ENCODE measurements at regions not wholly inside any gene's neighbourhood (a gene's known extent, or its start where the extent isn't known, plus 50 kb on each side); places are given as distances from the start of the nearest gene placed in this dataset.

DNA sequence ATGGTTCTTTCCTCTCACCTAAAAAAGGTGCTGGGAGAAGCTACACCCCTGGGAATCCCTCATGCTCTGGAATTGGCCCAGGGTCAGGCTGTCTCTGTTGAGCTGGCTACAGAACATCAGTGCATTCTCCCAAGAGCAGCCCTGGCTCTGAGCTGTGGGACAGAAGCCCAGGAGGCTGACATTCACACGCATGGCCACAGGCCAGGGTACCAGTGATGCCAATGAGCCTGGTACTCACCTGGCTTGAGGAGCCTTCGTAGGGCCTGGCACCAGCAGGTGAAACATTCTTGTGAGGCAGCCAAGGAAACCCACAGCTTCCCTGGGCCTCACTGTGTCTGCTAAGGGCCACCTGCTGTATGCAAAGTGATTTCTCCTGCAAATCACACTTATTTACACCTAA is 121.7 kb upstream of the CCL2 start (continued):
- TF ChIP-seq, protein P1, sequence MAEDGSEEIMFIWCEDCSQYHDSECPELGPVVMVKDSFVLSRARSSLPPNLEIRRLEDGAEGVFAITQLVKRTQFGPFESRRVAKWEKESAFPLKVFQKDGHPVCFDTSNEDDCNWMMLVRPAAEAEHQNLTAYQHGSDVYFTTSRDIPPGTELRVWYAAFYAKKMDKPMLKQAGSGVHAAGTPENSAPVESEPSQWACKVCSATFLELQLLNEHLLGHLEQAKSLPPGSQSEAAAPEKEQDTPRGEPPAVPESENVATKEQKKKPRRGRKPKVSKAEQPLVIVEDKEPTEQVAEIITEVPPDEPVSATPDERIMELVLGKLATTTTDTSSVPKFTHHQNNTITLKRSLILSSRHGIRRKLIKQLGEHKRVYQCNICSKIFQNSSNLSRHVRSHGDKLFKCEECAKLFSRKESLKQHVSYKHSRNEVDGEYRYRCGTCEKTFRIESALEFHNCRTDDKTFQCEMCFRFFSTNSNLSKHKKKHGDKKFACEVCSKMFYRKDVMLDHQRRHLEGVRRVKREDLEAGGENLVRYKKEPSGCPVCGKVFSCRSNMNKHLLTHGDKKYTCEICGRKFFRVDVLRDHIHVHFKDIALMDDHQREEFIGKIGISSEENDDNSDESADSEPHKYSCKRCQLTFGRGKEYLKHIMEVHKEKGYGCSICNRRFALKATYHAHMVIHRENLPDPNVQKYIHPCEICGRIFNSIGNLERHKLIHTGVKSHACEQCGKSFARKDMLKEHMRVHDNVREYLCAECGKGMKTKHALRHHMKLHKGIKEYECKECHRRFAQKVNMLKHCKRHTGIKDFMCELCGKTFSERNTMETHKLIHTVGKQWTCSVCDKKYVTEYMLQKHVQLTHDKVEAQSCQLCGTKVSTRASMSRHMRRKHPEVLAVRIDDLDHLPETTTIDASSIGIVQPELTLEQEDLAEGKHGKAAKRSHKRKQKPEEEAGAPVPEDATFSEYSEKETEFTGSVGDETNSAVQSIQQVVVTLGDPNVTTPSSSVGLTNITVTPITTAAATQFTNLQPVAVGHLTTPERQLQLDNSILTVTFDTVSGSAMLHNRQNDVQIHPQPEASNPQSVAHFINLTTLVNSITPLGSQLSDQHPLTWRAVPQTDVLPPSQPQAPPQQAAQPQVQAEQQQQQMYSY (CRISPR knock-in tag; IDR thresholded peaks at IDR 0.05) = no peak
- no peak for TF ChIP-seq ATF7 (IDR thresholded peaks at IDR 0.05; ENCODE audit: low read depth)

GRCh38 chr17:34135841-34136240 is 119.2 kb upstream of the CCL2 start:
- ChIA-PET SMC1A (ENCODE audit: uncharacterized antibody, unreplicated experiment) (no interaction called here), CTCF (no interaction called here), POLR2A (no interaction called here), RAD21 (ENCODE audit: unreplicated experiment) (no interaction called here)
- DNase-seq (ENCODE audit: low read depth, low spot score) = no peak
- Histone ChIP-seq H2AFZ (ENCODE audit: control insufficient read depth, low read depth, low read length) (no peak overlapping the region), H3K79me2 (ENCODE audit: control insufficient read depth, insufficient read depth, low read length) (no peaks in the 10 kb centered on the region), H3K9me3 (replicated peaks; ENCODE audit: control insufficient read depth, insufficient read depth, low read length) (no peaks in the 10 kb centered on the region), H4K20me1 (ENCODE audit: control insufficient read depth, insufficient read depth) (no peaks in the 10 kb centered on the region), H3K27ac (ENCODE audit: control insufficient read depth, insufficient read depth) (no peak overlapping the region), H3K36me3 (ENCODE audit: control insufficient read depth in 2 of 2, insufficient read depth in 2 of 2, low read length in 1 of 2) (no peaks in the 10 kb centered on the region), H3K4me3 (no peak overlapping the region), H3K9ac (ENCODE audit: control insufficient read depth, insufficient read depth, low read length) (no peak overlapping the region), H3K4me1 (ENCODE audit: control insufficient read depth, insufficient read depth, low read length) (no peaks in the 10 kb centered on the region), H3K27me3 (replicated peaks in 1 of 2; ENCODE audit: control insufficient read depth in 2 of 2, insufficient read depth in 2 of 2, low read length in 1 of 2) (no peaks in the 10 kb centered on the region; a peak in 1 of 4 replicates), H3K4me2 (ENCODE audit: control insufficient read depth, insufficient read depth) (no peak overlapping the region)
- no TSS peak for BruUV-seq (replicated peaks)
- no peak for FAIRE-seq
- WGBS (ENCODE audit: insufficient coverage, insufficient replicate concordance, low lambda C conversion rate, missing lambda C conversion rate) = 10% methylated on average over 2 of the region's 2 CpGs
- in situ Hi-C loops (cut with MboI) = no loop called here
- ATAC-seq = no peak
- intact Hi-C loops (cut with micrococcal nuclease; ENCODE audit: unreplicated experiment) = no loop called here
- TF ChIP-seq NR2C1 (IDR thresholded peaks at IDR 0.05) (no peak), SUZ12 (IDR thresholded peaks at IDR 0.05; ENCODE audit: unreplicated experiment) (no peak), JUND (IDR thresholded peaks at IDR 0.05; ENCODE audit: low read depth, low read length) (no peak), POLR2AphosphoS5 (IDR thresholded peaks at IDR 0.05; ENCODE audit: low read length) (no peak), FOXK2 (IDR thresholded peaks at IDR 0.05) (no peak), SREBF1 (IDR thresholded peaks at IDR 0.05; ENCODE audit: low read length) (no peak), USF2 (IDR thresholded peaks at IDR 0.05; ENCODE audit: borderline replicate concordance, low read depth, low read length) (no peak), MYB (IDR thresholded peaks at IDR 0.05; ENCODE audit: borderline replicate concordance, low read depth, low read length) (no peak), MEF2B (IDR thresholded peaks at IDR 0.05; ENCODE audit: partially characterized antibody, poor library complexity, severe bottlenecking) (no peak), RAD21 (IDR thresholded peaks at IDR 0.05; ENCODE audit: insufficient read depth, low read depth, low read length) (no peak), BRCA1 (IDR thresholded peaks at IDR 0.05; ENCODE audit: low read depth, low read length) (no peak), SMC3 (IDR thresholded peaks at IDR 0.05; ENCODE audit: borderline replicate concordance, low read length) (no peak)
- TF ChIP-seq, protein P2, sequence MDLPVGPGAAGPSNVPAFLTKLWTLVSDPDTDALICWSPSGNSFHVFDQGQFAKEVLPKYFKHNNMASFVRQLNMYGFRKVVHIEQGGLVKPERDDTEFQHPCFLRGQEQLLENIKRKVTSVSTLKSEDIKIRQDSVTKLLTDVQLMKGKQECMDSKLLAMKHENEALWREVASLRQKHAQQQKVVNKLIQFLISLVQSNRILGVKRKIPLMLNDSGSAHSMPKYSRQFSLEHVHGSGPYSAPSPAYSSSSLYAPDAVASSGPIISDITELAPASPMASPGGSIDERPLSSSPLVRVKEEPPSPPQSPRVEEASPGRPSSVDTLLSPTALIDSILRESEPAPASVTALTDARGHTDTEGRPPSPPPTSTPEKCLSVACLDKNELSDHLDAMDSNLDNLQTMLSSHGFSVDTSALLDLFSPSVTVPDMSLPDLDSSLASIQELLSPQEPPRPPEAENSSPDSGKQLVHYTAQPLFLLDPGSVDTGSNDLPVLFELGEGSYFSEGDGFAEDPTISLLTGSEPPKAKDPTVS (IDR thresholded peaks at IDR 0.05; ENCODE audit: low read depth, low read length) = no peak

Data from GM12878 (cell line).